ENCODE measurements at regions not wholly inside any gene's neighbourhood (a gene's known extent, or its start where the extent isn't known, plus 50 kb on each side); places are given as distances from the start of the nearest gene placed in this dataset.

GRCh38 chr11:127873478-127873877 lies 713.9 kb downstream of the ETS1 start:
- dilution Hi-C loops (cut with HindIII; ENCODE audit: low sequenced_read_pairs, unreplicated experiment), result no loop called here
- H2BK20ac ChIP-seq (ENCODE audit: low read depth, low read length), result no peak overlapping the region
- H2BK120ac ChIP-seq (ENCODE audit: low read depth, low read length), result no peak overlapping the region
- ChIA-PET POLR2A (ENCODE audit: unreplicated experiment) (no interaction called here), CTCF (no interaction called here)
- no peak for DNase-seq
- H3K9ac ChIP-seq (ENCODE audit: low read depth, low read length), result no peak overlapping the region
- no TSS peak for BruUV-seq (replicated peaks)
- ATAC-seq (ENCODE audit: low read depth), result no peak
- no peak overlapping the region for H2BK15ac ChIP-seq (ENCODE audit: low read depth, low read length)
- TF ChIP-seq RFX5 (IDR thresholded peaks at IDR 0.05; ENCODE audit: low read depth, low read length), result no peak
- no peak overlapping the region for H4K8ac ChIP-seq (ENCODE audit: low read depth in 2 of 2, low read length in 2 of 2)
- H3K18ac ChIP-seq (ENCODE audit: low read depth, low read length), result no peak overlapping the region
- no peak overlapping the region for H2AK5ac ChIP-seq (ENCODE audit: low read depth, low read length)
- no peak overlapping the region for H4K5ac ChIP-seq (ENCODE audit: low read depth, low read length)
- in situ Hi-C loops (cut with MboI; ENCODE audit: low sequenced_read_pairs), result no loop called here
- H3K79me1 ChIP-seq (ENCODE audit: low read depth in 1 of 2, low read length in 2 of 2), result no peaks in the 10 kb centered on the region
- H3K9me3 ChIP-seq (ENCODE audit: control insufficient read depth, insufficient read depth, low read length), result no peaks in the 10 kb centered on the region
- no peak overlapping the region for H2AK9ac ChIP-seq (replicated peaks; ENCODE audit: low read depth, low read length, poor library complexity)
- H3K4me3 ChIP-seq (ENCODE audit: insufficient read depth, low read depth, low read length), result no peak overlapping the region
- no peak overlapping the region for H4K91ac ChIP-seq (ENCODE audit: insufficient read depth, low read depth, low read length)
- H3K27ac ChIP-seq (ENCODE audit: insufficient read depth, low read length), result no peak overlapping the region
- H3K23ac ChIP-seq (ENCODE audit: low read depth, low read length), result no peak overlapping the region
- no peak overlapping the region for H3K4me2 ChIP-seq (ENCODE audit: low read depth, low read length)
- H3K4ac ChIP-seq (ENCODE audit: low read depth, low read length), result no peak overlapping the region
- H4K20me1 ChIP-seq (ENCODE audit: insufficient read depth, low read length), result no peaks in the 10 kb centered on the region
- no peak overlapping the region for H3K56ac ChIP-seq (ENCODE audit: extremely low read depth, insufficient read depth, low read length)
- intact Hi-C loops (cut with micrococcal nuclease), result no loop called here
- H3K14ac ChIP-seq (replicated peaks; ENCODE audit: low read depth, low read length), result no peak overlapping the region
- 0 out of 2 replicates have a peak, but pooled peaks cover 1% of the 10 kb centered on the region for H3K27me3 ChIP-seq (ENCODE audit: control insufficient read depth, insufficient read depth, low read length)
- no peak overlapping the region for H2BK5ac ChIP-seq (ENCODE audit: low read depth, low read length, poor library complexity, severe bottlenecking)
- no peaks in the 10 kb centered on the region for H3K4me1 ChIP-seq (ENCODE audit: control insufficient read depth, insufficient read depth, low read length)
- H3K36me3 ChIP-seq (ENCODE audit: control insufficient read depth, insufficient read depth, low read length), result no peaks in the 10 kb centered on the region
- H2AFZ ChIP-seq (replicated peaks; ENCODE audit: low read length, poor library complexity), result no peak overlapping the region
- H3K9me1 ChIP-seq (ENCODE audit: insufficient read depth, low read length), result no peaks in the 10 kb centered on the region
